ENCODE measurements at regions not wholly inside any gene's neighbourhood (a gene's known extent, or its start where the extent isn't known, plus 50 kb on each side); places are given as distances from the start of the nearest gene placed in this dataset.
A peak's percentile ranks its signal among the peaks of the same experiment; 100 is the strongest.

DNA sequence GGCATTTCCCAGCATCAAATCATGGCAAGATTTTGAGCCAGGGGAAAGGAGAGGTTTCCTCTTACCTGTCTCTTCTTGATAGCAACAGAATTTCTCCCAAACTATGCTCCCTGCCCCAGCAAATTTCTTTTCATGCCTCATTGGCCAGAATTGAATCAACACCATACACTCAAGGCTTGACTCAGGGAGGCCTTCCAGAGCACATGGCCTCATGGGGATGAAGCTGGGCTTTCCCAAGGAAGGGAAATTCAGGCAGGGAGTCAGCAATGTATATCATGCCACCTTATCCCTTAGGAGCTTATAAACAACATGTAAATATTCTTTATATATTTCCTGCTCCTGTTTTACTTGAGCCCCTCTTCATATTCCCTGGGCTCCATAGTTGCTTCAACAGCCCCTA lies 62.1 kb downstream of the ARF6 start:
- Histone ChIP-seq H3K4me3 (ENCODE audit: low read length) (no peak overlapping the region), H3K9me3 (ENCODE audit: control insufficient read depth, insufficient read depth, low read length) (no peaks in the 10 kb centered on the region), H3K4me1 (ENCODE audit: control insufficient read depth, insufficient read depth, low read length) (peaks cover 5% of the 10 kb centered on the region), H3K27ac (ENCODE audit: low read length) (no peak overlapping the region), H3K36me3 (ENCODE audit: control insufficient read depth, insufficient read depth, low read length) (no peaks in the 10 kb centered on the region), H3K27me3 (ENCODE audit: control insufficient read depth, insufficient read depth, low read length) (no peaks in the 10 kb centered on the region)
- DNase-seq (no peak), ATAC-seq (no peak)
- Mint-ChIP-seq H3K27ac (no peak overlapping the region), H3K9me3 (no peaks in the 10 kb centered on the region), H3K27me3 (ENCODE audit: low read depth in 2 of 2) (no peaks in the 10 kb centered on the region), H3K36me3 (no peaks in the 10 kb centered on the region), H3K4me1 (peaks cover 12 to 17% of the 10 kb centered on the region in 2 donors), H3K4me3 (no peak overlapping the region)
- intact Hi-C loops (cut with micrococcal nuclease): no loop called here
- TF ChIP-seq, protein P1, sequence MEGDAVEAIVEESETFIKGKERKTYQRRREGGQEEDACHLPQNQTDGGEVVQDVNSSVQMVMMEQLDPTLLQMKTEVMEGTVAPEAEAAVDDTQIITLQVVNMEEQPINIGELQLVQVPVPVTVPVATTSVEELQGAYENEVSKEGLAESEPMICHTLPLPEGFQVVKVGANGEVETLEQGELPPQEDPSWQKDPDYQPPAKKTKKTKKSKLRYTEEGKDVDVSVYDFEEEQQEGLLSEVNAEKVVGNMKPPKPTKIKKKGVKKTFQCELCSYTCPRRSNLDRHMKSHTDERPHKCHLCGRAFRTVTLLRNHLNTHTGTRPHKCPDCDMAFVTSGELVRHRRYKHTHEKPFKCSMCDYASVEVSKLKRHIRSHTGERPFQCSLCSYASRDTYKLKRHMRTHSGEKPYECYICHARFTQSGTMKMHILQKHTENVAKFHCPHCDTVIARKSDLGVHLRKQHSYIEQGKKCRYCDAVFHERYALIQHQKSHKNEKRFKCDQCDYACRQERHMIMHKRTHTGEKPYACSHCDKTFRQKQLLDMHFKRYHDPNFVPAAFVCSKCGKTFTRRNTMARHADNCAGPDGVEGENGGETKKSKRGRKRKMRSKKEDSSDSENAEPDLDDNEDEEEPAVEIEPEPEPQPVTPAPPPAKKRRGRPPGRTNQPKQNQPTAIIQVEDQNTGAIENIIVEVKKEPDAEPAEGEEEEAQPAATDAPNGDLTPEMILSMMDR (IDR thresholded peaks at IDR 0.05): no peak

DNA sequence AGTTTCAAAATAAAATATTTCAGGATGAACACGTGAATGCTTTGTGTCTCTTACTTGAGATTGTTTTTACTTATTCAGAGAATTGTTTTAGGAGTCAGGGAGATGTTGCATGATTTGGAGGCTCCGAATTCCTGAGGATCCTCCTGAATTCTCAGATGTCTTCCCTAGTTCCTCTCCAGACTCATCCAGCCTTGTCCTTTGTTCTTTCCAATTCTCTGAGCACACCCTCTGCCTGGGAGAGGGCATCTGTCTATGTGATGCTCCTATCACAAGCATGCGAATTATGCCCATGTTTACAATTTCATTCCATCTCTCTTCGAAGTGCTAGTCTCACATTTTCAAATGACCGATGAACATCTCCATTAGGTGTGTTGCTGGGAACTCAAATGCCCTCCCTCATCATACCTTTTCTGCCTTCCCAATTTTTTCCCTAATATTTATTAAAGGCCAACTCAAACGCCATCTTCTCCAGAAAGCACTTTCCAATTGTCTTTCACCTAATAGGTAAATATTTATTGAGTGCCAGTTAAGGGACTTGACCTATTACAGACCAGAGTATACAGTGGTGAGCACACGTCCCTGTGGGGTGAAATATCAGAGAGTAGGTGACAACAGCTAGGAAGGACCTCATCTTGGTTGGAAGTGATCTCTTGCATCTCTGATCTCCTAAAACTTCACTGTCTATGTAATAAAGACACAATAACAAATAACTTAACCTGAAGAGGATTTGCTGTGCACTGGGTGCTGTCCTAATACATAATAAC lies 64.4 kb downstream of the ARF6 start:
- no peaks in the 10 kb centered on the region for H3K9me3 ChIP-seq (ENCODE audit: control insufficient read depth, insufficient read depth, low read length)
- Mint-ChIP-seq H3K4me3 (no peak overlapping the region), H3K27me3 (ENCODE audit: low read depth in 2 of 2) (no peaks in the 10 kb centered on the region), H3K36me3 (no peaks in the 10 kb centered on the region), H3K9me3 (no peaks in the 10 kb centered on the region), H3K27ac (no peak overlapping the region), H3K4me1 (no peaks in the 10 kb centered on the region)
- no peak for ATAC-seq
- no peak overlapping the region for H3K4me3 ChIP-seq (ENCODE audit: low read length)
- H3K27me3 ChIP-seq (ENCODE audit: control insufficient read depth, insufficient read depth, low read length): no peaks in the 10 kb centered on the region
- intact Hi-C loops (cut with micrococcal nuclease): no loop called here
- WGBS (ENCODE audit: insufficient coverage): 96% methylated on average over 5 of the region's 7 CpGs
- DNase-seq: no peak
- no peaks in the 10 kb centered on the region for H3K36me3 ChIP-seq (ENCODE audit: control insufficient read depth, insufficient read depth, low read length)
- H3K4me1 ChIP-seq (ENCODE audit: control insufficient read depth, insufficient read depth, low read length): no peaks in the 10 kb centered on the region
- no peak overlapping the region for H3K27ac ChIP-seq (ENCODE audit: low read length)
- TF ChIP-seq, protein P1 (IDR thresholded peaks at IDR 0.05): no peak

GRCh38 chr14:49959822-49960408 lies 67.0 kb downstream of the ARF6 start:
- Histone ChIP-seq H3K36me3 (ENCODE audit: control insufficient read depth, insufficient read depth, low read length) (no peaks in the 10 kb centered on the region), H3K4me1 (ENCODE audit: control insufficient read depth, insufficient read depth, low read length) (no peaks in the 10 kb centered on the region), H3K4me3 (ENCODE audit: low read length) (no peak overlapping the region), H3K27ac (ENCODE audit: low read length) (peak overlapping the region; percentile 21), H3K9me3 (ENCODE audit: control insufficient read depth, insufficient read depth, low read length) (no peaks in the 10 kb centered on the region), H3K27me3 (ENCODE audit: control insufficient read depth, insufficient read depth, low read length) (no peaks in the 10 kb centered on the region)
- Mint-ChIP-seq H3K27ac (no peak overlapping the region), H3K27me3 (ENCODE audit: low read depth in 2 of 2) (no peaks in the 10 kb centered on the region), H3K4me3 (no peak overlapping the region), H3K4me1 (peaks cover 6 to 9% of the 10 kb centered on the region in 2 donors), H3K9me3 (no peaks in the 10 kb centered on the region), H3K36me3 (no peaks in the 10 kb centered on the region)
- 79% methylated on average over 9 of the region's 9 CpGs for WGBS (ENCODE audit: insufficient coverage)
- TF ChIP-seq, protein P1 (IDR thresholded peaks at IDR 0.05): no peak
- intact Hi-C loops (cut with micrococcal nuclease): no loop called here
- ATAC-seq: no peak
- peak in 1 of 2 donors; percentile 54 for DNase-seq

- Mint-ChIP-seq H3K27me3 (ENCODE audit: low read depth in 2 of 2) (no peaks in the 10 kb centered on the region), H3K4me1 (peaks cover 6 to 9% of the 10 kb centered on the region in 2 donors), H3K36me3 (no peaks in the 10 kb centered on the region), H3K4me3 (no peak overlapping the region), H3K9me3 (no peaks in the 10 kb centered on the region), H3K27ac (no peak overlapping the region)
- H3K4me3 ChIP-seq (ENCODE audit: low read length): no peak overlapping the region
- no peaks in the 10 kb centered on the region for H3K36me3 ChIP-seq (ENCODE audit: control insufficient read depth, insufficient read depth, low read length)
- no peak for ATAC-seq
- no peaks in the 10 kb centered on the region for H3K9me3 ChIP-seq (ENCODE audit: control insufficient read depth, insufficient read depth, low read length)
- no peaks in the 10 kb centered on the region for H3K4me1 ChIP-seq (ENCODE audit: control insufficient read depth, insufficient read depth, low read length)
- no peak for DNase-seq
- 78% methylated on average over 6 of the region's 7 CpGs for WGBS (ENCODE audit: insufficient coverage)
- peak overlapping the region; percentile 9 for H3K27ac ChIP-seq (ENCODE audit: low read length)
- H3K27me3 ChIP-seq (ENCODE audit: control insufficient read depth, insufficient read depth, low read length): no peaks in the 10 kb centered on the region
- intact Hi-C loops (cut with micrococcal nuclease): no loop called here
- TF ChIP-seq, protein P1 (IDR thresholded peaks at IDR 0.05): no peak
Observed at GRCh38 chr14:49960453-49960852, 67.6 kb downstream of the ARF6 start.

Data from natural killer cell (primary cell).